HFFc6 (cell line): ENCODE measurements at regions not wholly inside any gene's neighbourhood (a gene's known extent, or its start where the extent isn't known, plus 50 kb on each side); places are given as distances from the start of the nearest gene placed in this dataset.
"Not testable (repeated sequence)": the region's sequence is repeated elsewhere in the genome, so short reads cannot be mapped to it uniquely, and the experiment has no call there.

Source experiments
- DNase-seq: peaks from one replicate; pipeline ENCODE4 v3.0.0-alpha.2; 2018
- H3K27ac Mint-ChIP-seq: 2 replicates; pipeline ENCODE4 v1.8.0; 2020; ENCODE audit warnings: mild to moderate bottlenecking, mixed read lengths
- H3K27me3 Mint-ChIP-seq: 2 replicates; pipeline ENCODE4 v1.8.0; 2021; ENCODE audit warnings: mild to moderate bottlenecking, moderate library complexity, mixed read lengths; ENCODE audit not compliant: insufficient read depth
- H3K36me3 Mint-ChIP-seq: 2 replicates; pipeline ENCODE4 v1.8.0; 2021; ENCODE audit warnings: low read depth, mixed read lengths
- H3K4me1 Mint-ChIP-seq: 2 replicates; pipeline ENCODE4 v1.8.0; 2020; ENCODE audit warnings: low read depth, mixed read lengths
- H3K4me3 Mint-ChIP-seq: 2 replicates; pipeline ENCODE4 v1.8.0; 2020; ENCODE audit warnings: mild to moderate bottlenecking, moderate library complexity, mixed read lengths
- H3K9me3 Mint-ChIP-seq: 2 replicates; pipeline ENCODE4 v1.8.0; 2020; ENCODE audit warnings: mild to moderate bottlenecking, mixed read lengths
- CTCF ChIP-seq: fragments of 200-600 bp; sonication (generic); IDR thresholded peaks from 2 replicates; pipeline ENCODE4 v1.5.0; 2021; ENCODE audit warnings: antibody characterized with exemption, mild to moderate bottlenecking

GRCh38 chr3:177902876-177903275, 633.4 kb upstream of the KCNMB2 start:
- Mint-ChIP-seq H3K4me3 (no peak overlapping the region), H3K9me3 (peaks cover 21% of the 10 kb centered on the region), H3K4me1 (peaks cover 49% of the 10 kb centered on the region), H3K27me3 (no peaks in the 10 kb centered on the region), H3K36me3 (peaks cover 15% of the 10 kb centered on the region), H3K27ac (no peak overlapping the region)
- no peak for DNase-seq
- TF ChIP-seq CTCF = no peak

GRCh38 chr3:177904621-177905020, 631.6 kb upstream of the KCNMB2 start:
- TF ChIP-seq CTCF = no peak
- Mint-ChIP-seq H3K4me3 (peak overlapping the region; percentile 71), H3K36me3 (peaks cover 14% of the 10 kb centered on the region), H3K27ac (peak overlapping the region; percentile 91), H3K9me3 (peaks cover 9% of the 10 kb centered on the region), H3K27me3 (no peaks in the 10 kb centered on the region), H3K4me1 (peaks cover 49% of the 10 kb centered on the region)
- DNase-seq = peak; percentile 62

- Mint-ChIP-seq H3K4me3 (peak overlapping the region; percentile 71), H3K27ac (peak overlapping the region; percentile 91), H3K36me3 (peaks cover 12% of the 10 kb centered on the region), H3K4me1 (peaks cover 49% of the 10 kb centered on the region), H3K27me3 (no peaks in the 10 kb centered on the region), H3K9me3 (peaks cover under 1% of the 10 kb centered on the region)
- DNase-seq = peak; percentile 83
- TF ChIP-seq CTCF = no peak
These were observed 630.8 kb upstream of the KCNMB2 start for GRCh38 chr3:177905173-177906125.

GRCh38 chr3:177906126-177906511, 630.1 kb upstream of the KCNMB2 start:
- H3K27me3 Mint-ChIP-seq = no peaks in the 10 kb centered on the region
- H3K4me1 Mint-ChIP-seq = peaks cover 50% of the 10 kb centered on the region
- H3K4me3 Mint-ChIP-seq = peak overlapping the region; percentile 71
- peak; percentile 82 for DNase-seq
- H3K27ac Mint-ChIP-seq = peak overlapping the region; percentile 91
- no peaks in the 10 kb centered on the region for H3K9me3 Mint-ChIP-seq
- peaks cover 11% of the 10 kb centered on the region; the same call in 1 of the 2 replicates for H3K36me3 Mint-ChIP-seq
- 0 out of 2 replicates have a peak, but pooled peaks have one; percentile 21 for TF ChIP-seq CTCF

- H3K9me3 Mint-ChIP-seq = no peaks in the 10 kb centered on the region
- peak overlapping the region; percentile 71 for H3K4me3 Mint-ChIP-seq
- H3K36me3 Mint-ChIP-seq = peaks cover 11% of the 10 kb centered on the region; the same call in 1 of the 2 replicates
- TF ChIP-seq CTCF = no peak
- H3K4me1 Mint-ChIP-seq = peaks cover 56% of the 10 kb centered on the region
- peak overlapping the region; percentile 91 for H3K27ac Mint-ChIP-seq
- H3K27me3 Mint-ChIP-seq = no peaks in the 10 kb centered on the region
- peak; percentile 5 for DNase-seq
These were observed 629.5 kb upstream of the KCNMB2 start for GRCh38 chr3:177906578-177907229.

- peaks cover 12% of the 10 kb centered on the region; the same call in 1 of the 2 replicates for H3K9me3 Mint-ChIP-seq
- peaks cover 20% of the 10 kb centered on the region; the same call in 1 of the 2 replicates for H3K36me3 Mint-ChIP-seq
- H3K27ac Mint-ChIP-seq, H3K27me3 Mint-ChIP-seq, H3K4me3 Mint-ChIP-seq, DNase-seq: not testable (repeated sequence)
- H3K4me1 Mint-ChIP-seq = peaks cover 46% of the 10 kb centered on the region
These were observed 626.7 kb upstream of the KCNMB2 start for GRCh38 chr3:177909530-177909929.
